ENCODE measurements at regions not wholly inside any gene's neighbourhood (a gene's known extent, or its start where the extent isn't known, plus 50 kb on each side); places are given as distances from the start of the nearest gene placed in this dataset.

GRCh38 chr6:40195428-40196134 lies 261.3 kb upstream of the MOCS1 start:
- TF ChIP-seq, protein P1, sequence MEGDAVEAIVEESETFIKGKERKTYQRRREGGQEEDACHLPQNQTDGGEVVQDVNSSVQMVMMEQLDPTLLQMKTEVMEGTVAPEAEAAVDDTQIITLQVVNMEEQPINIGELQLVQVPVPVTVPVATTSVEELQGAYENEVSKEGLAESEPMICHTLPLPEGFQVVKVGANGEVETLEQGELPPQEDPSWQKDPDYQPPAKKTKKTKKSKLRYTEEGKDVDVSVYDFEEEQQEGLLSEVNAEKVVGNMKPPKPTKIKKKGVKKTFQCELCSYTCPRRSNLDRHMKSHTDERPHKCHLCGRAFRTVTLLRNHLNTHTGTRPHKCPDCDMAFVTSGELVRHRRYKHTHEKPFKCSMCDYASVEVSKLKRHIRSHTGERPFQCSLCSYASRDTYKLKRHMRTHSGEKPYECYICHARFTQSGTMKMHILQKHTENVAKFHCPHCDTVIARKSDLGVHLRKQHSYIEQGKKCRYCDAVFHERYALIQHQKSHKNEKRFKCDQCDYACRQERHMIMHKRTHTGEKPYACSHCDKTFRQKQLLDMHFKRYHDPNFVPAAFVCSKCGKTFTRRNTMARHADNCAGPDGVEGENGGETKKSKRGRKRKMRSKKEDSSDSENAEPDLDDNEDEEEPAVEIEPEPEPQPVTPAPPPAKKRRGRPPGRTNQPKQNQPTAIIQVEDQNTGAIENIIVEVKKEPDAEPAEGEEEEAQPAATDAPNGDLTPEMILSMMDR (IDR thresholded peaks at IDR 0.05; ENCODE audit: insufficient read depth, low read depth, low read length), result no peak
- no peak overlapping the region for H3K4me3 ChIP-seq (ENCODE audit: low read depth, low read length)
- DNase-seq (ENCODE audit: low read depth), result no peak

DNA sequence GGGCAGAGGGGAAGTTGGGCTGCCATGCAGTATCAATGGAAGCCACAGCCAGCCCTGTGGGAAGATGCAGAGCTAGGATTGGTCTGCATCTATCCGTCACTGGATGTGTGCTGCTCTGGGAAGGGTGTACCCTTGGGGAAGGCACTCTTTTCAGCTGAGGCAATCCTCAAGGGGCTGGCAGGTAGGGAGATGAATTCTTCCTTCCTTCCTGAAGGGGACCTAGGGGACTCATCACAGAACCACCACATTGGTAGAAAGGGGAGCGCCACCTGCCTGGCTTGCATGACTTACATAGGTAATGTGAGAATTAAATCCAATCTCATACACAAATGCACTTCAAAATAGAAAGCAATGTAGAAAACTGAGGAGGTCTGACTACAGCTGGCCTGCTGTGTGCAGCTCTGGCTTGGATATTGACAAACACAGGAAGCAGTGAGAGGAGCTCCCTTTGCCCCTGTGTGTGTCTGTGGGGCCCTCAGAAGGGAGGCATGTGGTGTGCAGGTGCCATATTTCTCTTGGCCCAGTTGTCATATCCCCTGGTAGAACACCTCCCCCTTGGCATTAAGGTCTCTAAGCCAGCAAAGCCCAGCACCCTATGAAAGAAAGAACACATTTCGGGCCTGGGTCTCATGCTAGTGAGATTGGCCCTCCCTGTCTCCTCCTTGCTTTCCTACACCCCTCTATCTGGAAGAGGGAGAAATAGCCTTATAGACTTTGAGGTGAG lies 260.3 kb upstream of the MOCS1 start:
- H3K4me3 ChIP-seq (ENCODE audit: low read depth, low read length), result no peak overlapping the region
- TF ChIP-seq, protein P1 (IDR thresholded peaks at IDR 0.05; ENCODE audit: insufficient read depth, low read depth, low read length), result no peak
- DNase-seq (ENCODE audit: low read depth), result no peak

- TF ChIP-seq, protein P1 (IDR thresholded peaks at IDR 0.05; ENCODE audit: insufficient read depth, low read depth, low read length), result no peak
- DNase-seq (ENCODE audit: low read depth), result no peak
- no peak overlapping the region for H3K4me3 ChIP-seq (ENCODE audit: low read depth, low read length)
Measured at GRCh38 chr6:40192516-40192915, 258.3 kb upstream of the MOCS1 start.

GRCh38 chr6:40188931-40189330 lies 254.7 kb upstream of the MOCS1 start:
- no peak overlapping the region for H3K4me3 ChIP-seq (ENCODE audit: low read depth, low read length)
- TF ChIP-seq, protein P1 (IDR thresholded peaks at IDR 0.05; ENCODE audit: insufficient read depth, low read depth, low read length), result no peak
- DNase-seq (ENCODE audit: low read depth), result no peak

- TF ChIP-seq, protein P1 (IDR thresholded peaks at IDR 0.05; ENCODE audit: insufficient read depth, low read depth, low read length), result no peak
- no peak overlapping the region for H3K4me3 ChIP-seq (ENCODE audit: low read depth, low read length)
- no peak for DNase-seq (ENCODE audit: low read depth)
Measured at GRCh38 chr6:40187535-40188144, 253.4 kb upstream of the MOCS1 start.

- TF ChIP-seq, protein P1 (IDR thresholded peaks at IDR 0.05; ENCODE audit: insufficient read depth, low read depth, low read length), result no peak
- no peak overlapping the region for H3K4me3 ChIP-seq (ENCODE audit: low read depth, low read length)
- no peak for DNase-seq (ENCODE audit: low read depth)
Measured at GRCh38 chr6:40185486-40185885, 251.2 kb upstream of the MOCS1 start.
